ENCODE measurements at regions not wholly inside any gene's neighbourhood (a gene's known extent, or its start where the extent isn't known, plus 50 kb on each side); places are given as distances from the start of the nearest gene placed in this dataset.

GRCh38 chr15:72902245-72902918 lies 118.8 kb upstream of the ADPGK start:
- POLR2A ChIA-PET: no interaction called here

GRCh38 chr15:72892986-72893385 lies 109.4 kb upstream of the ADPGK start:
- Histone ChIP-seq H3K9ac (ENCODE audit: low read length) (no peak overlapping the region), H3K4me3 (ENCODE audit: control extremely low read depth in 1 of 5, extremely low read depth in 1 of 5, insufficient read depth in 1 of 5, low read depth in 2 of 5, low read length in 4 of 5) (no peak overlapping the region), H3K79me2 (ENCODE audit: control insufficient read depth, insufficient read depth, low read length) (no peaks in the 10 kb centered on the region), H3K27ac (ENCODE audit: low read length in 2 of 2) (no peak overlapping the region), H4K20me1 (ENCODE audit: control insufficient read depth, insufficient read depth, low read length, poor library complexity, severe bottlenecking) (no peaks in the 10 kb centered on the region), H2AFZ (ENCODE audit: insufficient read depth, low read depth, low read length, poor library complexity, severe bottlenecking) (no peak overlapping the region), H3K27me3 (replicated peaks in 1 of 4; ENCODE audit: control extremely low read depth in 1 of 4, control insufficient read depth in 3 of 4, insufficient read depth in 4 of 4, low read length in 3 of 4) (peaks cover 0 to 11% (median 4%) of the 10 kb centered on the region in 4 experiments), H3K36me3 (replicated peaks in 1 of 2; ENCODE audit: control extremely low read depth in 1 of 2, control insufficient read depth in 1 of 2, extremely low read depth in 1 of 2, insufficient read depth in 2 of 2, low read length in 1 of 2) (no peaks in the 10 kb centered on the region), H3K9me3 (ENCODE audit: control extremely low read depth in 1 of 3, control insufficient read depth in 2 of 3, insufficient read depth in 1 of 3, low read length in 2 of 3) (peaks cover 0 to 3% (median 2%) of the 10 kb centered on the region in 3 donors), H3K4me2 (replicated peaks; ENCODE audit: low read depth, low read length, poor library complexity, severe bottlenecking) (no peak overlapping the region), H3K4me1 (ENCODE audit: control insufficient read depth in 2 of 2, insufficient read depth in 2 of 2, low read length in 2 of 2) (no peaks in the 10 kb centered on the region)
- Mint-ChIP-seq H3K4me3 (no peak overlapping the region), H3K9me3 (ENCODE audit: insufficient read depth) (peaks cover 2% of the 10 kb centered on the region), H3K27ac (no peak overlapping the region), H3K27me3 (peaks cover 30% of the 10 kb centered on the region), H3K4me1 (no peaks in the 10 kb centered on the region)
- ATAC-seq (ENCODE audit: low read depth): no peak
- 100% methylated on average over 1 of the region's 2 CpGs for WGBS (ENCODE audit: insufficient coverage)
- POLR2A ChIA-PET: no interaction called here
- no peak for DNase-seq
- intact Hi-C loops (cut with micrococcal nuclease): no loop called here
- CTCF ChIA-PET: no interaction called here
- TF ChIP-seq EZH2 (IDR thresholded peaks at IDR 0.05; ENCODE audit: borderline replicate concordance, insufficient read depth, low read depth, low read length, poor library complexity, severe bottlenecking): no peak
- TF ChIP-seq, protein P1, sequence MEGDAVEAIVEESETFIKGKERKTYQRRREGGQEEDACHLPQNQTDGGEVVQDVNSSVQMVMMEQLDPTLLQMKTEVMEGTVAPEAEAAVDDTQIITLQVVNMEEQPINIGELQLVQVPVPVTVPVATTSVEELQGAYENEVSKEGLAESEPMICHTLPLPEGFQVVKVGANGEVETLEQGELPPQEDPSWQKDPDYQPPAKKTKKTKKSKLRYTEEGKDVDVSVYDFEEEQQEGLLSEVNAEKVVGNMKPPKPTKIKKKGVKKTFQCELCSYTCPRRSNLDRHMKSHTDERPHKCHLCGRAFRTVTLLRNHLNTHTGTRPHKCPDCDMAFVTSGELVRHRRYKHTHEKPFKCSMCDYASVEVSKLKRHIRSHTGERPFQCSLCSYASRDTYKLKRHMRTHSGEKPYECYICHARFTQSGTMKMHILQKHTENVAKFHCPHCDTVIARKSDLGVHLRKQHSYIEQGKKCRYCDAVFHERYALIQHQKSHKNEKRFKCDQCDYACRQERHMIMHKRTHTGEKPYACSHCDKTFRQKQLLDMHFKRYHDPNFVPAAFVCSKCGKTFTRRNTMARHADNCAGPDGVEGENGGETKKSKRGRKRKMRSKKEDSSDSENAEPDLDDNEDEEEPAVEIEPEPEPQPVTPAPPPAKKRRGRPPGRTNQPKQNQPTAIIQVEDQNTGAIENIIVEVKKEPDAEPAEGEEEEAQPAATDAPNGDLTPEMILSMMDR (IDR thresholded peaks at IDR 0.05): no peak

More at GRCh38 chr15:72902245-72902918, 118.8 kb upstream of the ADPGK start:
- no peaks in the 10 kb centered on the region for H3K4me1 Mint-ChIP-seq
- no peak overlapping the region for H2AFZ ChIP-seq (ENCODE audit: insufficient read depth, low read depth, low read length, poor library complexity, severe bottlenecking)
- H3K9me3 Mint-ChIP-seq (ENCODE audit: insufficient read depth): no peaks in the 10 kb centered on the region
- no peak overlapping the region for H3K9ac ChIP-seq (ENCODE audit: low read length)
- no peak overlapping the region for H3K4me3 ChIP-seq (ENCODE audit: control extremely low read depth in 1 of 5, extremely low read depth in 1 of 5, insufficient read depth in 1 of 5, low read depth in 2 of 5, low read length in 4 of 5)
- no peaks in the 10 kb centered on the region for H3K4me1 ChIP-seq (ENCODE audit: control insufficient read depth in 2 of 2, insufficient read depth in 2 of 2, low read length in 2 of 2)
- H3K27me3 Mint-ChIP-seq: peaks cover 52% of the 10 kb centered on the region
- H3K4me3 Mint-ChIP-seq: no peak overlapping the region
- no peak for ATAC-seq (ENCODE audit: low read depth)
- no peak for TF ChIP-seq EZH2 (IDR thresholded peaks at IDR 0.05; ENCODE audit: borderline replicate concordance, insufficient read depth, low read depth, low read length, poor library complexity, severe bottlenecking)
- TF ChIP-seq, protein P1 (IDR thresholded peaks at IDR 0.05): no peak
- intact Hi-C loops (cut with micrococcal nuclease): no loop called here
- peaks cover 0 to 9% (median 4%) of the 10 kb centered on the region in 4 experiments for H3K27me3 ChIP-seq (replicated peaks in 1 of 4; ENCODE audit: control extremely low read depth in 1 of 4, control insufficient read depth in 3 of 4, insufficient read depth in 4 of 4, low read length in 3 of 4)
- no peak overlapping the region for H3K4me2 ChIP-seq (replicated peaks; ENCODE audit: low read depth, low read length, poor library complexity, severe bottlenecking)
- no peak for DNase-seq
- no peak overlapping the region for H3K27ac ChIP-seq (ENCODE audit: low read length in 2 of 2)
- no peak overlapping the region for H3K27ac Mint-ChIP-seq
- no peaks in the 10 kb centered on the region for H4K20me1 ChIP-seq (ENCODE audit: control insufficient read depth, insufficient read depth, low read length, poor library complexity, severe bottlenecking)
- WGBS (ENCODE audit: insufficient coverage): 30% methylated on average over 14 of the region's 15 CpGs
- CTCF ChIA-PET: no interaction called here
- no peaks in the 10 kb centered on the region for H3K79me2 ChIP-seq (ENCODE audit: control insufficient read depth, insufficient read depth, low read length)
- H3K36me3 ChIP-seq (replicated peaks in 1 of 2; ENCODE audit: control extremely low read depth in 1 of 2, control insufficient read depth in 1 of 2, extremely low read depth in 1 of 2, insufficient read depth in 2 of 2, low read length in 1 of 2): no peaks in the 10 kb centered on the region
- no peaks in the 10 kb centered on the region for H3K9me3 ChIP-seq (ENCODE audit: control extremely low read depth in 1 of 3, control insufficient read depth in 2 of 3, insufficient read depth in 1 of 3, low read length in 2 of 3)

All from B cell (primary cell).